ENCODE measurements at regions not wholly inside any gene's neighbourhood (a gene's known extent, or its start where the extent isn't known, plus 50 kb on each side); places are given as distances from the start of the nearest gene placed in this dataset.

DNA sequence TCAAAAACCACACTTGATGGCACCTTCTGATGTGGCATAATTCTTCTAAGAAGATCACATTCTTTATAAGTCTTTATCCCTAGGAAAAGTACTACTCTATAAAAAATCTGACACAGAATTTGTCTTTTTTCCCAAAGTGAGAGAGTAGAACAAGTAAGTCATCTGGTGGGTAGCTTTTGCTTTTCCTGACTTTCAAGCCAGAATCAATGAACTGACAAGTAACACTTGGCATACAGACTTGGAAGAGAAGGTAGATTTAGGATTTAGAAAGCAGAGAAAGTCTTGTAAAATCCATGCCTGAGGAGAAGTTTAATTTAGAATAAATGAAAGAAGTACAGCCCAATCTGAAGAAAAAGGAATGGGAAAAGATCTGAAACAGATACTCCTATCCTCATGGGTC lies 66.6 kb upstream of the TUSC7 start (continued):
- no peak for TF ChIP-seq YEATS4 (CRISPR knock-in tag; IDR thresholded peaks at IDR 0.05; ENCODE audit: borderline replicate concordance)
- no peak for TF ChIP-seq ZNF768 (CRISPR knock-in tag; IDR thresholded peaks at IDR 0.05)
- no peak for TF ChIP-seq ISX (CRISPR knock-in tag; conservative IDR thresholded peaks at IDR 0.05)
- TF ChIP-seq CAMTA2 (CRISPR knock-in tag; IDR thresholded peaks at IDR 0.05; ENCODE audit: borderline replicate concordance), result no peak
- TF ChIP-seq ZNF275 (CRISPR knock-in tag; IDR thresholded peaks at IDR 0.05; ENCODE audit: borderline replicate concordance), result no peak

DNA sequence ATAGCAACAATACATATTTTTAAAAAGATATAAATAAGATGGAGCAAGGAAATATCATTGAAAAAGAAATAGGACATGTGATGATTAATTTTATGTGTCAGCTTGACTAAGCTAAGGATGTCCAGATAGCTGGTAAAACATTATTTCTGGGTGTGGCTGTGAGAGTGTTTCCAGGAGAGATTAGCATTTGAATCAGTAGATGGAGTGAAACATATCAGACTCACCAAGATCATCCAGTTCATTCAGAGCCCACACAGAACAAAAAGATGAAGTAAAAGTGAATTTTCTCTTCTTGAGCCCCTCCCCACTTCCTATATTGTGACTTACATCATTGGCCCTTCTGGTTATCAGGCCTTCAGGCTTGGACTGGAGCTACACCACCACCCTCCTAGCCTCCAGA lies 61.6 kb upstream of the TUSC7 start:
- no peaks in the 10 kb centered on the region for H3K4me1 ChIP-seq (ENCODE audit: insufficient read depth, low read length)
- H2AFZ ChIP-seq (ENCODE audit: low read length), result no peak overlapping the region
- TF ChIP-seq PRDM10 (CRISPR knock-in tag; IDR thresholded peaks at IDR 0.05; ENCODE audit: low read depth) (no peak), YEATS4 (CRISPR knock-in tag; IDR thresholded peaks at IDR 0.05; ENCODE audit: borderline replicate concordance) (no peak), ZBTB42 (CRISPR knock-in tag; IDR thresholded peaks at IDR 0.05) (no peak), ZNF496 (CRISPR knock-in tag; IDR thresholded peaks at IDR 0.05; ENCODE audit: insufficient replicate concordance) (no peak), PITX1 (CRISPR knock-in tag; IDR thresholded peaks at IDR 0.05) (no peak)
- in situ Hi-C loops (cut with HindIII; ENCODE audit: extremely low pct_ligation_motif_present, low pct_unique_long_range_greater_than_20kb), result no loop called here
- H3K79me2 ChIP-seq (ENCODE audit: insufficient read depth, low read length), result no peaks in the 10 kb centered on the region
- no peaks in the 10 kb centered on the region for H3K9me3 ChIP-seq (ENCODE audit: low read length)
- BruUV-seq (replicated peaks), result no TSS peak
- H3K36me3 ChIP-seq (replicated peaks in 1 of 2; ENCODE audit: control insufficient read depth in 1 of 2, insufficient read depth in 2 of 2, low read length in 2 of 2), result no peaks in the 10 kb centered on the region
- ATAC-seq (no peak), DNase-seq (ENCODE audit: low spot score) (no peak), FAIRE-seq (no peak)
- CTCF ChIA-PET (ENCODE audit: low intra/inter-chr PET ratio, low total read pairs), result no interaction called here
- POLR2A ChIA-PET, result no interaction called here
- no peak overlapping the region for H3K4me3 ChIP-seq (replicated peaks in 1 of 3; ENCODE audit: insufficient read depth in 1 of 3, low read depth in 2 of 3, low read length in 3 of 3)
- no peak overlapping the region for H3K9ac ChIP-seq (ENCODE audit: insufficient read depth, low read depth, low read length)
- intact Hi-C loops (cut with micrococcal nuclease; ENCODE audit: unreplicated experiment), result no loop called here
- H3K27ac ChIP-seq (ENCODE audit: extremely low read length, insufficient read depth, low read length), result no peak overlapping the region
- H3K27me3 ChIP-seq (ENCODE audit: control insufficient read depth in 1 of 2, insufficient read depth in 2 of 2, low read length in 2 of 2), result no peaks in the 10 kb centered on the region
- H3K4me2 ChIP-seq (ENCODE audit: low read depth, low read length), result no peak overlapping the region
- no peaks in the 10 kb centered on the region for H4K20me1 ChIP-seq (ENCODE audit: insufficient read depth, low read length)

Small RNA genes in the stretch of these regions (small RNA-seq; reads per million reads assigned to genes)
- 0 reads per million in 3 experiments for gene RN7SL582P (ENCODE audit: insufficient read depth in 2 of 3, insufficient read length in 3 of 3, low read depth in 2 of 3, low replicate concordance in 1 of 3)
